GM19397 (cell line): ENCODE measurements at regions not wholly inside any gene's neighbourhood (a gene's known extent, or its start where the extent isn't known, plus 50 kb on each side); places are given as distances from the start of the nearest gene placed in this dataset.

ENCODE experiments used
- ATAC-seq: cut with Tn5 transposase; IDR thresholded peaks from one replicate; pipeline ENCODE4 v1.9.1; 2021; ENCODE audit warnings: mild to moderate bottlenecking, moderate library complexity; ENCODE audit not compliant: unreplicated experiment

DNA sequence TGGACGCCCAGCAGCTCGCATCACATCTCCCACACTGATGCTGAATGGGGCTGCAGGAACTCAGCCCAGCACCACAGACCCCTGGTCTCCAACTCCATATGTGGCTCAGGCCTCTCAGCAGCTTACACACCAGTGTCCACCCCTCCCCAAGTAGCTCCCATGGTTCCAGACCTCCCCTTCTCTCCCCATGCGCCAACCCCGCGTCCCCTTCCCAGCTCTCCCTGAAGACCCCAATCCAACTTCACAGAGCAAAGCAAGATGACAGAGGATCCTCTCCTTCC is 188.9 kb downstream of the SH3BP4 start:
- ATAC-seq: no peak

DNA sequence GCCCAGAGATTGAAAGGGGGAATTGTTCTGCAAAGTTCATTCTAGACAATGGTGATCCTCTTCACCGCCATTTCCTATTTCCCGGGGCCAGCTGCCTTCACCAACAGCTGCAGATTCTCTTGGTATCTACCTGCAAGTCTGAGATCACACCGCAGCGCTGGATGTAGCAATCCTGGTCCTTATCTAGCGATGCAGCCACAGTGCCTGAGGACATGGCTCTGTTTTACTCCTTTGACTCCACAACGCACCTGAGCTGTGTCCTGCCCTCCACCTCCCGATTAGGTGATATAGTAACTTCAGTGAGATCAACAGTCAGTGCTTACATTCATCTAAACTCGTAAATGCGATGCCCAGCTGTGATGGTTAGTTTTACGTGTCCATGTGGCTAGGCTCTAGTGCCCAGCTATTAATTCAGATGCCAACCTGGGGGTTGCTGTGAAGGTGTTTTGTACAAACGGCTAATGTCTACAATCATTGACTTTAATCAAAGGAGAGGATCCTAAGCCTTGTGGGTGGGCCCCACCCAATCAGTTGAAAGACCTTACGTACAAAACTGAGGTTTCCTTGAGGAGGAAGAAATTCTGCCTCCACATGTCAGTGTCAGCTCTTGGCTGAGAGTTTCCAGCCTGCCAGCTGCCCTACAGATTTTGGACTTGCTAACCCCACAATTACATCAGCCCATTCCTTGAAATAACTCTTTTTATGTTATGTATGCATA is 189.8 kb downstream of the SH3BP4 start:
- ATAC-seq: no peak

DNA sequence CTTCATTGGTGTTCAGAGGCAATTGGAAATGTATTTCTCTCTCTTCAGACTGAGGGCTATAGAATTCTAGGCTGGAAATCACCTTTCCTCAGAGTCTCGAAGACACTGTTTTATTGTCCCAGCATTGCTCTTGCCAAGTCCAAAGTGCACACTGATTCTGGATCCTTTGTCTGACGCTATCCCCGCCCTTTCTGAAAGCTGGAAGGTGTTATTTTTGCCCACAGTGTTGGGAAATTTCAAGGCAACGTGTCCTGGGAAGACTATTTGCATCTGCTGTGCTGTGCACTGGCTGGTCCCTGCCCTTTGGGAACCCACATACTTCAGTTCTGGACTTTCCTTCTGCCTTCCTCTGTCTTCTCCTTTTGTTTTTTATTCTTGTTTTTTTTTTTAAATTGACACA is 190.8 kb downstream of the SH3BP4 start:
- ATAC-seq: no peak

DNA sequence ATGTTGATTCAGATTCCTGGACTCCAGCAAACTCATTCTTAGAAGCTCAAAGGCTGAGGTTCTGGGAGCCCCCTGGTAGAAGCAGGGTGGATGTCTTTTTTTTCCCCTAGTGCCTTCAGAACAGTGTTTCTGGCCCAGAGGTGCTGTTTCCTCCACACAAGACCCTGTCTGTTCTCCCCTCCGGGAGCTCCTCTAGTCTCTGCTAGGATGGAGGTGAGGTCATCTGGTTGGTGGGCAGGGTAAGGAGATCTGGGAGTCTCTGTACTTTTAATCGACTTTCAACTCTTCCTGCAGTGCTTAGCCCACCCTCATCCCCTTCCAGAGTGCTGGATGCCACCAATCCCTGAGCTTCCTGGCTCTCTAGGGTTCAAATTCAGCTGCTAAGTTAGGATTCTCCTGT is 192.0 kb downstream of the SH3BP4 start:
- ATAC-seq: no peak

DNA sequence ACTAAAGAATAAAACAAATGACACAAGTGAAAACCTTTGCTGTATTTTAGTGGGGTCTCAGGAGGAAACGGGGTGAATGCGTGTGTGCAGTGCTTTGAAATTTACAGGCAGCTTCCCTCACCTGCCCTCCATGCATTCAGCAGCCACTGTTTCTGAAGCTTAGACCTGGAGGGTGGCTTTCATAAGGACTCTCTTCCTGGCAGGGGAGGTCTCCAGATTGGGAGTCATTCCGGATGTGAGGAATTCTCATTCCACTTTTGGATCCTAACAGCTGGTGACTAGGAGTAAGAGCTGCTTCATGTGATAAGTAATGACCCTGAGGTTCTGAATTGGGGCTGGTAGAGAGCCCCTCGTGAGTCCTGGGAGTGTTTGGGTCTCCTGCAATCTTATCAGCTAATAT is 192.5 kb downstream of the SH3BP4 start:
- ATAC-seq: no peak

DNA sequence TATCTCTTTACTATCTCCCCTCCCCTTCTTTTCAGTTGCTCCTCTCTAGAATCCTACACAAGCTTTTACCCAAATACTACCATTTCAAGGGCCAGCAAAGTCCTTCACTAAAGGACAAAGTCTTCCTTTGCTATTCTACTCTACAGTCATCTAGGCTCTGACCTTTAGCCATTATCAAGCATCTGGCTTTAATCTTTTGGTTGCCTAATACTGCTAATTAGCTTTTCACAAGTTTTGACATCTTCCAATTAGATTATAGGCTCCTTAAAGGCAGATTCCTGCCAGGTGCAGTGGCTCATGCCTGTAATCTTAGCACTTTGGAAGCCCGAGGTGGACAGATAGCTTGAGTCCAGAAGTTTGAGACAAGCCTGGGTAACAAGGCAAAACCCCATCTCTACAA is 194.4 kb downstream of the SH3BP4 start:
- no peak for ATAC-seq

DNA sequence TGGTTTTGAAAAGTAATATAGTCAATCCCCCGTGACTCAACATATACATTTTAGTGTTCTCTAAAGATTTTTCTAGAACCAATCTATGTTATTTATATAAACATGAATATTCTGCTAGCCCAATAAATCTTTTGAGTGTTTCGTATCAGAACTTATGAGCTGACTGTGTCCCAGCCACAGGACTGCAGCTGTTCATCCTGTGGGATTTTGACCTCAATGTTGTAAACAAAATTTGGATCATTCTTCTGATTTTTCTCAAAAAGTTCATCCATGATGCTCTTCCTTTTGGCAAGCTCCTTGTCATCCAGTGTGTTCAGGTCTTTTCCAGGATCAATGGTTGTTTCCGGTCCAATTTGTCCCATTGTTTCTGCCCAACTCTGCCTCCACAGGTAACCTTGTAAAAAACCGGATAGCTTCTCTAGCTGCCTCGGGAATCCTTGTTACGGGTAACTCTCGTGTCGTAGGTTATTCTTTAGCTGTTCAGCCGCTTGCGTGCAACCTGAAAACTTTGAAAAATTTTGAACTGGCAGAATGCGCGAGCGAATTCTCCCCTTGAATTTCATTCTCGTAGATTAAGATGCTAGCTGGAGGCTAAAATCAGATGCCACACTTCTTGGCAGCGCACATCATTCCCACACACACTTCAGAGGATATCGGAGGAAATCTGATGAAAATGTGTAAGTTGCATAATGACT is 195.2 kb downstream of the SH3BP4 start:
- ATAC-seq: no peak

DNA sequence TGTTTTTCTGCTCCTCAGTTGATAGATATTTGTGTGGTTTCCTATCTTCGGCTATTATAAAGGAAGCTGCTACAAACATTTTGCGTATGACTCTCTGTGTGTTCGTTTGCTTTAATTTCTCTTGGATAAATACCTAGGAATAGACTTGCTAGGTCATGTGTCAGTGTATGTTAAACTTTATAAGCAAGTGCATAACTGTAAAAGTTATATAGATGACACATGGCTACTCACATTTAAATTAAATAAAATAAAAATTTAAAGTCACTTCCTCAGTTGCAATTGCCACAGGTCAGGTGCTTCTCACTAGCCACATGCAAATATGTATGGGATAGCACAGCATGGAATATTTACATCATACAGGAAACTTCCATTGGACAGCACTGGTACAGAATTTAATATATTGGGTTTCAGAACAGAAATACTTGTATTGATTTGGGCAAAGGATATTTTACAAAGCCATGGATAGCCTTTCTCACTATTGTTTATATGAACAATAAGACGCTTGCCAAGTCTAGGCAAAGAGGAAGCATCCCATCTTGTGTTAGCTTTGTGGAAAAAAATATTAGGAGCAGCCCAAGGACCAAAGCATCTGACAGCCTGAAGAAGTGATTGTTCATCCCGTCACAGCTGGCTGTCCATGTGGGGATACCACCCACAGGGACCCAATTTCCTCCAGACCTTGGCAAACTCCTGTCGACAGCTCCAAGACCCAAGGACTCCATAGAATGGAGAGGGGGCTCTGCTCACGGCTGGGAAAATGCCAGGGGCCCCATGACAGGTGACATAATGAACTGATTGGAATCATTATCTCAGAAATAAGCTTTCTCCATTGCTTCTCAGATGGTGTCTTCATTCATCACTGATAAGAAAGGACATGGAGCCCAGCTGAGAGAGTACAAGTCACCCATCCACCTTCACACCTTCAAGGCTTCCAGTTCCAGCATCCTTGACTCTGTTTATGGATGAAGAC is 196.7 kb downstream of the SH3BP4 start:
- no peak for ATAC-seq

DNA sequence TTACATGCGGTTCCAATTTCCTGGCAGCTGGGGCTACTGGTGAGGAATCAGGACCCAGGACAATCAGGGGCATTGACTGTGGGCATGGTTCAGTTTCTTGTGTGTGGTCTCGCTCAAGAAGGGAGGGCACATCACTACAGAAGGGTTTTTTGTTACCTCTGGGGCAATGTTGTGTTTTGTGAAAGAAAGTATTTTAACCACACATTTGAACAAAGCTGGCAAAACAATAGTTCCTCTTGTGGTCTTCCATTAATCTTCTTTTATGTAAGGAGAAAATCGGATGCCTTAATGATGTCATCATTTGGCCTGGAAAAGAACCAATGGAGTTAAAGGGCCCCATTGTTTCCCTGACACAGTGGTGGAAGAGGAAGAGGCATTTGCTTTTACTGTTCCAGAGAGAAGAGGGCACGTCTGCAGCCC is 197.4 kb downstream of the SH3BP4 start:
- ATAC-seq: no peak

DNA sequence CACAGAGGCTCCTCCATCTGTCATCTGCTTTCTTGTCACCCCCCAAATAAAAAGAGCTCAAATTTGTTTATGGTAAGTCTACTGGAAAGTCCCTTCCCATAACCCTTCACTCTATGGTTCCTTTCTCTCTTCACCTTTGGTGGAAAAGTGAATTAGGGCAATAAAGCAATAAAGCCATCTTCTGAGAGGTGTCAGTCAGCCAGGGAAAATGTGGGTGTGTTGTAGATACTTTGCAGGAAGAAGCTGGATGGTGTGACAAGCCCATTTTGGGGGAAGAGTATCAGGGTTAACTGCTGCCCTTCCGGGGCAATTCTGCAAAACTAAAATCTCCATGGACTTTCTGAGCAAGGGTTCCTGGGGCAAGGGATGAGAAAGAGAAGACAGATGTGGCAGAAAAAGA is 197.9 kb downstream of the SH3BP4 start:
- no peak for ATAC-seq

DNA sequence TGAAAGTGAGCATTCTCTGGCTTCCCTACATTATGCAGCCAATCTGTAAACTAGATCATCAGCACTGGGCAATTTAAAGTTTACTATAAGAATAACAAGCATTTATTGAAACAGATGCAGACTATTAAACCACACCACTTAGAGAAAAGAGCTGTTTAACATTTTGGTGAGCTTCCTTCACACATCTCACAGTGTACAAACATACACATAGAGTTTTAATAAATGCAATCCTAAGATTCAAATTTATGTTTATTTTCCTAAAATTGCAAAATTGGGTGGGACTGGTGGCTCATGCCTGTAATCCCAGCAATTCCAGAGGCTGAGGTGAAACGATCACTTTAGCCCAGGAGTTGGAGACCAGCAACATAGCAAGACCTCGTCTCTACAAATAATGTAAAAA is 199.3 kb downstream of the SH3BP4 start:
- no peak for ATAC-seq

DNA sequence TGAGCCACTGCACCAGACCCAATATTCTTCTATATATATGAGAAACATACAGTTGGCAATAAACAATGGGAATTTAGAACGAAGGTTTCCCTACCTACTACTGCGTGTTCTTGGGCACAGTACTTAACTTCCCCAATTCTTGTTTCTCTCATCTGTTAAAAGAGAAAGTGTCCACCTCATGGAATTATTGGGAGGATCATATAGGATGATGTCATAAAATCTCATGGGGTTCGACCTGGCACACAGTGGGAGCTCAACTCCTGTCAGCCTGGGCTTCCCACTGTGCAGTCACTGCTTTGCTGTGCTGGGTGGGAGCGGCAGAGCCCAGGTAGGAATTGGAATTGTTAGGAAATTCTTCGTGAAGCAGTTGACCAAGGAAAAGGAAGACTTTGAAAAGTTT is 203.3 kb downstream of the SH3BP4 start:
- no peak for ATAC-seq

DNA sequence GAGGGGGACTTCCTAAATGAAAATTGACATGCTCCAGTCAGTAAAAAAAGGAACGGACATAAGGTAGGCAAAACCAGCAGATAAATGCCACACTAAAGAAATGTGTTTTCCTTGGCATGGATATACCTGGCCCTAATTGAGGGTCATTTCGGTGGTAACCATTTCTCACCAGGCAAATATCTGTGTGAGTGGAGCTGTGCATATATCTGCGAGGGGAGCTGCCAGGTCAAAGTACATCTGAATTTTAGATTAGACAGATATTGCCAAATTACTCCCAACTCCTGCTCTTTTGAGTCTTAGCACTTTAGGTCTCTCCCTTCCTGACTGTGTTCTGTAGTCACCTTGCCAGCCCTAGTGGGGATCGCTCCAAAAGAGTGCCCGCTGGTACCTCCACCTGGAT is 204.2 kb downstream of the SH3BP4 start:
- no peak for ATAC-seq

DNA sequence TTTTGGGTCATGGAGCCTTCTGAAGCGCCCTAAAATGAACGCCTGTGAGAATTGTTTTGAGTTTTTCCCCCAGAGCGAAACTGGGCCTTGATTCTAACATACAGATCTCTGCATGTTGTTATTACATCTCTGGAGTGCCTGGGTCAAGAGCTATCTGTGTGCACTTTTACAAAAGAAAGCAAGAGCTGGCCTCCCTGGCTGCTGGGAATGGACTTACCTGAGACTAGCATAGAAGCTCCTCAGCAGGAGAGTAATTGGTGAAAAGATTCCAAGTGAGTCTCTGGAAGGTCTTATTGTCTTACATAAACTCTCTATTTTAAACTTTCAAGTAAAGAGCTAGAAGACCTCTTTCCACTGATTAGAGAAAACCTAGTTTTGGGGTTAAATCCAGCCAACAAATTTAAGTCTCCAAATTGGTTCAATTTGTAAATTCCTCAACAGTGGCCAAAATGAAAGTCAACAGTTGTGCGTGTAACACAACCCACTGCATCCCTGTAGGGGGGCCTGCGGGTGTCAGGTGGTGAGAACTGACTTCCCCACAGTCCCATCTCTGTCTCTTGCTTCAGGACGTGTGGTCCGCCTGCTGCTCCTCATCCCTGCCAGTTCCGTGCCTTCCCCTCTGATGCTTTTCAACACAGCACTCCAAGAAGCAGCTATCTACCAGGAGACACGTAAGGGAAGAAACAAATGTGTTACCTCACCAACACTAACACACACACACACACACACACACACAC is 206.1 kb downstream of the SH3BP4 start:
- ATAC-seq: no peak

DNA sequence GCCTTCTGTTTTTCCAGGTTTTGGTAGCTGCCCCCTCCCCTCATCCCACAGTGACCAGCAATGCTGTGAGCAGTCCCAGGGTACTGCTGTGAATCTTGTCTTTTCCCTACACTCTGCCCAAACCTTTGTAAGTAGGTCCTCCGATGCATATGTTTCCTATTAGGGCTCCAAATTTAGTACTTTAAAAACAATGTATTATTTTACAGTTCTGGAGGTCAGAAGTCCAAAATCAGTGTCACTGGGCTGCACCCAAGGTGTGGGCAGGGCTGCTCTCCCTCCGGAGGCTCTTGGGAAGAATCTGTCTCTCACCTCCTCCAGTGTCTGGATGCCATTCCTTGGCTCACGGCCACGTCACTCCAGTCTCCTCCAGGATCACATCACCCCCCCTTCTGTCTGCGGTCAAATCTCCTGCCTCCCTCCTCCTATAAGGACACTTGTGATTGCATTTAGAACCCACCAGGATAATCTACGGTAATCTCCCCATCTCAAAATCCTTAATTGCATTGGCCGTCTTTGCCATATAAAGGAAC is 208.5 kb downstream of the SH3BP4 start:
- ATAC-seq: no peak

DNA sequence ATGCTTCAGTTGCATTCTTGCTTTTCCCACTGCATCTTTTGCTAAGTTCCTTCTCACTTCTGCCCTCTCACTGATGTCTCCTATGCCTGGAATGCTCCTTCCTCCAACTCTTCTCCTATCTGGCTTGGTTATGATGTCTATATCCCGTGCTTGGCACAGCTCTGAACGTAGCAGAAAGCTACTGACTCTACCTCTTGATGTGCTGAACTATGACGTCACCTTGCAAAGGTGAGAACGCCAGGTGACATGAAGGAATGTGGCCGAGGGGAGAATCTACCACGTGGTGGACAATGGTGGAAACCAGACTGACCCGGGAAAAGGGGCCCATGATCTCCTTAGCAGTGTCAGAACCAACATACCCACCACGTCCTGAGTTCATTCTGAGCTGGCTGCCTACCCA is 209.7 kb downstream of the SH3BP4 start:
- ATAC-seq: no peak

DNA sequence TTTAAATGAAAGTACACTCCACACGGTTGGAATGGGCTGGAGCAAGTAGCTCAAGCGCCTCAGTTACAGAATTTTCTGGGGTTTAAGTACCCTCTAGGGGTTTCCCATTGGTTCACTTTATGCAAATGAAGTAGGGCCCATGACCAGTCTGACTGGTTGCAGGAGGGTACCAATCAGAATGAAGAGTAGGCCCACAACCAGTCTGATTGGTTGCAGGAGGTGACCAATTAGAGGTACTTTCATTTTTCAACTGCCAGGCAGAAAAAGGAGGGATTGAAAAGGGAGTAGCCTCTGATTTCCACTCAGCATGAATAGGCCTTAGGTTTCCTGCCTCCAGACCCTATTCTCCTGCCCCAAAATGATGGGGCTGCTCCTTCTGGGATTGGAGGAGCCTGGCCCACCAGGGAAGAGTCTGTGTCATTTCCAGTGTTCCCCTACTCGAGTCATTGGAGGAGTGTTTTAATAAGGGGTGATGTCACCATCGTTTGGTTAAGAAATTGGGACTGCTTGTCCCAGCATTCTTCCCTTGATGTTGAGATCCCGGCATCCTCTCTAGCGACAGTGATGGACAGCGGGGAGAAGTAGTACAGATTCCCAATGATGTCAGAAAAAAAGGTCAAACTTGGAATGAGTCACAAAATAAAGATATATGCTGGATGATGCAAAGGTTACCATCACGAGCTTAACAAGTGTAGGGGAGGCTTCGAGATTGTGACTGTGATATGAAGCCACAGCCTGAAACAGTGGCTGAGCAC is 210.4 kb downstream of the SH3BP4 start:
- no peak for ATAC-seq

DNA sequence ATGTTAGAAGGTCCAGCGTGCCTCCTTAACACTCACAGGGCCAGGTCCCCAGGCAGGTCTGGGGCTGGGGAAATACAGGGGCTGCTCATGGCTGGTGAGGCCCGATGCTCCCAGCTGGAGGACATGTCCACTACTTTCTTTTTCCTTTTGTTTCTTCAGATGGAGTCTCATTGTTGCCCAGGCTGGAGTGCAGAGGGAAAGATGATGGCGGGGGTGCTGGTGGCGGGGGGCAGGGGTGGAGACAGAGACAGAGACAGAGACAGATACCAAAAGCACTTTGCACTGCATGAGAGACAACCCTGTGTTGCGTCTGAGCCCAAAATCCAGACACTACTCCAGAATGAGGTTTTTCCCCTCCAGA is 211.0 kb downstream of the SH3BP4 start:
- ATAC-seq: no peak

DNA sequence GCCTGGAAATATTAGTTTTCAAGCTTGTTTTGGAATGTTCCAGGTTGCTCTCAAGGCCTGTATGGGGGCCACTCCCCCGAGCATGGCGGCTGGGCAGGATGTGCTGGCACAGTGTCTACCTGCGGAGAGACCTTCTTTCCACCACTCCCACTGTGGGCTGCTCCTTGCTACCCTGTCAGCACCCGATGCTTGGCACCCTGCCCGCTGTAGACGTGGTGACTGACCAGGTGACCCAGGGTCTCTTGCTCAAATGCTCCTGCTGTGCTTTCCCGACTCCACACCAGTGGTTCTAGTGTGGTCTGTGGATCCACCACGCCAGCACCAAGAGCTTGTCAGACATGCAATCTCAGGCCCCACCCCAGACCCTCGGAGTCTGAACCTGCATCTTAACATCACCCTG is 213.3 kb downstream of the SH3BP4 start:
- no peak for ATAC-seq

DNA sequence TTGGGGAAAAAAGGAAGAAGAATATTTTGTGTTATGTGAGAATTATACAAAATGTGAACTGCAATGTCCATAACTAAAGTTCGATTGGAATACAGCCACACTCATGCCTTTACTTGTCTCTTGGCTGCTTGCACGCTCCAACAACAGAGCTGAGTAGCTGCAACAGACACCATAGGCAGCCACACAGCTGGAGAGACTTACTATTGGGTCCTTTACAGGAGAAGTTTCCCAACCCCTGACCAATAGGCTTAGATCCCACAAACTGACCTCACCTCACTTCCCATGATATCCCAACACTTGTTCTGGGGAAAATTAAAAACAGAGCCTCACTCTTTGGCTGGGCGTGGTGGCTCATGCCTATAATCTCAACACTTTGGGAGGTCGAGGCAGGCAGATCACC is 213.8 kb downstream of the SH3BP4 start:
- no peak for ATAC-seq
